DOHH2 (cell line): ENCODE measurements at regions not wholly inside any gene's neighbourhood (a gene's known extent, or its start where the extent isn't known, plus 50 kb on each side); places are given as distances from the start of the nearest gene placed in this dataset.

Experiments
- H3F3A ChIP-seq: fragments of 200-600 bp; sonication (generic), shearing (Covaris generic); 2 replicates; pipeline ENCODE4 v1.6.0; 2016; ENCODE audit warnings: antibody characterized with exemption, mild to moderate bottlenecking; ENCODE audit not compliant: control insufficient read depth, insufficient read depth
- H3K27ac ChIP-seq: fragments of 200-600 bp; sonication (generic); 2 replicates; pipeline ENCODE4 v1.5.1; 2014; ENCODE audit warnings: low read depth, mild to moderate bottlenecking, low read length, moderate library complexity
- H3K27me3 ChIP-seq: fragments of 200-600 bp; sonication (generic); 2 replicates; pipeline ENCODE4 v1.6.1; 2014; ENCODE audit warnings: mild to moderate bottlenecking, low read length, mixed read lengths; ENCODE audit not compliant: control insufficient read depth
- H3K36me3 ChIP-seq: fragments of 200-600 bp; sonication (generic); 2 replicates; pipeline ENCODE4 v1.6.1; 2014; ENCODE audit warnings: mild to moderate bottlenecking, low read length, moderate library complexity, mixed read lengths; ENCODE audit not compliant: control insufficient read depth
- H3K4me1 ChIP-seq: fragments of 200-600 bp; sonication (generic); 2 replicates; pipeline ENCODE4 v1.6.1; 2014; ENCODE audit warnings: mild to moderate bottlenecking, low read length, mixed read lengths; ENCODE audit not compliant: control insufficient read depth
- H3K4me2 ChIP-seq: fragments of 200-600 bp; sonication (generic); 2 replicates; pipeline ENCODE4 v1.6.0; 2014; ENCODE audit warnings: mild to moderate bottlenecking, low read length, moderate library complexity
- H3K4me3 ChIP-seq: fragments of 200-600 bp; sonication (generic); 2 replicates; pipeline ENCODE4 v1.5.1; 2014; ENCODE audit warnings: mild to moderate bottlenecking, low read length, mixed read lengths
- H3K79me2 ChIP-seq: fragments of 200-600 bp; sonication (generic); 2 replicates; pipeline ENCODE4 v1.6.1; 2014; ENCODE audit warnings: mild to moderate bottlenecking, low read length, mixed read lengths; ENCODE audit not compliant: control insufficient read depth
- H3K9me2 ChIP-seq: fragments of 200-600 bp; sonication (generic); replicated peaks from 2 replicates; pipeline ENCODE4 v1.6.1; 2014; ENCODE audit warnings: mild to moderate bottlenecking, low read length, mixed read lengths; ENCODE audit not compliant: control insufficient read depth
- H3K9me3 ChIP-seq: fragments of 200-600 bp; sonication (generic); 2 replicates; pipeline ENCODE4 v1.6.1; 2014; ENCODE audit warnings: antibody characterized with exemption, low read length, mixed read lengths; ENCODE audit not compliant: control insufficient read depth, insufficient read depth
- H4K20me1 ChIP-seq: fragments of 200-600 bp; sonication (generic); 2 replicates; pipeline ENCODE4 v1.6.0; 2014; ENCODE audit warnings: low read depth, mild to moderate bottlenecking, antibody characterized with exemption, low read length, moderate library complexity; ENCODE audit not compliant: control insufficient read depth, insufficient read depth
- EZH2phosphoT487 ChIP-seq: fragments of 200-600 bp; sonication (generic); IDR thresholded peaks from 2 replicates; pipeline ENCODE4 v1.6.1; 2017; ENCODE audit warnings: borderline replicate concordance, mild to moderate bottlenecking, antibody characterized with exemption, low read length, moderate library complexity, mixed read lengths
- TF ChIP-seq, protein P1 (sequence below): fragments of 200-600 bp; sonication (generic); IDR thresholded peaks from one replicate; pipeline ENCODE4 v1.5.1; 2014; ENCODE audit warnings: antibody characterized with exemption, mild to moderate bottlenecking, low read depth, low read length; ENCODE audit not compliant: poor library complexity, severe bottlenecking

GRCh38 chr2:226320076-226320948, 479.3 kb downstream of the IRS1 start:
- no peaks in the 10 kb centered on the region for H3K4me1 ChIP-seq
- H3K36me3 ChIP-seq: no peaks in the 10 kb centered on the region
- H3K9me3 ChIP-seq: no peaks in the 10 kb centered on the region
- no peak for TF ChIP-seq EZH2phosphoT487
- TF ChIP-seq, protein P1, sequence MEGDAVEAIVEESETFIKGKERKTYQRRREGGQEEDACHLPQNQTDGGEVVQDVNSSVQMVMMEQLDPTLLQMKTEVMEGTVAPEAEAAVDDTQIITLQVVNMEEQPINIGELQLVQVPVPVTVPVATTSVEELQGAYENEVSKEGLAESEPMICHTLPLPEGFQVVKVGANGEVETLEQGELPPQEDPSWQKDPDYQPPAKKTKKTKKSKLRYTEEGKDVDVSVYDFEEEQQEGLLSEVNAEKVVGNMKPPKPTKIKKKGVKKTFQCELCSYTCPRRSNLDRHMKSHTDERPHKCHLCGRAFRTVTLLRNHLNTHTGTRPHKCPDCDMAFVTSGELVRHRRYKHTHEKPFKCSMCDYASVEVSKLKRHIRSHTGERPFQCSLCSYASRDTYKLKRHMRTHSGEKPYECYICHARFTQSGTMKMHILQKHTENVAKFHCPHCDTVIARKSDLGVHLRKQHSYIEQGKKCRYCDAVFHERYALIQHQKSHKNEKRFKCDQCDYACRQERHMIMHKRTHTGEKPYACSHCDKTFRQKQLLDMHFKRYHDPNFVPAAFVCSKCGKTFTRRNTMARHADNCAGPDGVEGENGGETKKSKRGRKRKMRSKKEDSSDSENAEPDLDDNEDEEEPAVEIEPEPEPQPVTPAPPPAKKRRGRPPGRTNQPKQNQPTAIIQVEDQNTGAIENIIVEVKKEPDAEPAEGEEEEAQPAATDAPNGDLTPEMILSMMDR: no peak
- H3K27me3 ChIP-seq: no peaks in the 10 kb centered on the region
- H3K4me2 ChIP-seq: no peak overlapping the region
- no peak overlapping the region for H3K4me3 ChIP-seq
- H3F3A ChIP-seq: no peaks in the 10 kb centered on the region
- H3K9me2 ChIP-seq: no peaks in the 10 kb centered on the region
- H3K79me2 ChIP-seq: no peaks in the 10 kb centered on the region
- no peak overlapping the region for H3K27ac ChIP-seq
- H4K20me1 ChIP-seq: no peaks in the 10 kb centered on the region

- H3K4me3 ChIP-seq: no peak overlapping the region
- TF ChIP-seq, protein P1: no peak
- no peak for TF ChIP-seq EZH2phosphoT487
- H3K36me3 ChIP-seq: no peaks in the 10 kb centered on the region
- no peaks in the 10 kb centered on the region for H3K4me1 ChIP-seq
- H3K27me3 ChIP-seq: no peaks in the 10 kb centered on the region
- no peak overlapping the region for H3K4me2 ChIP-seq
- H3K79me2 ChIP-seq: no peaks in the 10 kb centered on the region
- H3K9me2 ChIP-seq: no peaks in the 10 kb centered on the region
- H3F3A ChIP-seq: no peaks in the 10 kb centered on the region
- no peaks in the 10 kb centered on the region for H4K20me1 ChIP-seq
- no peaks in the 10 kb centered on the region for H3K9me3 ChIP-seq
- H3K27ac ChIP-seq: no peak overlapping the region
These were observed 481.6 kb downstream of the IRS1 start for GRCh38 chr2:226317970-226318369.

- Histone ChIP-seq H3K4me3 (no peak overlapping the region), H3K9me3 (no peaks in the 10 kb centered on the region), H3F3A (no peaks in the 10 kb centered on the region), H4K20me1 (no peaks in the 10 kb centered on the region), H3K27me3 (no peaks in the 10 kb centered on the region), H3K27ac (no peak overlapping the region), H3K36me3 (no peaks in the 10 kb centered on the region), H3K79me2 (no peaks in the 10 kb centered on the region), H3K4me1 (no peaks in the 10 kb centered on the region), H3K4me2 (no peak overlapping the region), H3K9me2 (no peaks in the 10 kb centered on the region)
- no peak for TF ChIP-seq EZH2phosphoT487
- TF ChIP-seq, protein P1: no peak
These were observed 486.6 kb downstream of the IRS1 start for GRCh38 chr2:226313060-226313459.
